SK-N-MC (cell line): ENCODE measurements at regions not wholly inside any gene's neighbourhood (a gene's known extent, or its start where the extent isn't known, plus 50 kb on each side); places are given as distances from the start of the nearest gene placed in this dataset.

Experiments
- EZH2 ChIP-seq: fragments of 200-600 bp; sonication (generic); IDR thresholded peaks from one replicate; pipeline ENCODE4 v1.6.1; 2017; ENCODE audit warnings: antibody characterized with exemption
- FOXP2 ChIP-seq: optimal IDR thresholded peaks from 2 replicates; pipeline ENCODE3; 2011; ENCODE audit warnings: mild to moderate bottlenecking, moderate library complexity; ENCODE audit not compliant: insufficient read depth; ENCODE audit errors: extremely low read length, control extremely low read depth
- POLR2AphosphoS5 ChIP-seq: IDR thresholded peaks from 2 replicates; pipeline ENCODE4 v1.6.1; 2012; ENCODE audit warnings: mild to moderate bottlenecking, low read depth, low read length, borderline replicate concordance

GRCh38 chr5:126100767-126101166, 322.4 kb upstream of the GRAMD2B start:
- TF ChIP-seq POLR2AphosphoS5 (no peak), FOXP2 (no peak), EZH2 (no peak)
